ENCODE measurements at regions not wholly inside any gene's neighbourhood (a gene's known extent, or its start where the extent isn't known, plus 50 kb on each side); places are given as distances from the start of the nearest gene placed in this dataset.
"Not testable (repeated sequence)": the region's sequence is repeated elsewhere in the genome, so short reads cannot be mapped to it uniquely, and the experiment has no call there.

- DNase-seq: no peak
These were observed 302.5 kb upstream of the SLITRK5 start for GRCh38 chr13:87368639-87369038.

GRCh38 chr13:87376081-87376480 lies 295.1 kb upstream of the SLITRK5 start:
- no peak for DNase-seq

- DNase-seq: no peak
These were observed 287.1 kb upstream of the SLITRK5 start for GRCh38 chr13:87384099-87384498.

- no peak for DNase-seq
These were observed 277.8 kb upstream of the SLITRK5 start for GRCh38 chr13:87393358-87393757.

- no peak for DNase-seq
These were observed 273.1 kb upstream of the SLITRK5 start for GRCh38 chr13:87398047-87398446.

GRCh38 chr13:87403748-87404432 lies 267.3 kb upstream of the SLITRK5 start:
- DNase-seq: no peak

- no peak for DNase-seq
These were observed 244.4 kb upstream of the SLITRK5 start for GRCh38 chr13:87426742-87427141.

GRCh38 chr13:87444135-87444534 lies 227.0 kb upstream of the SLITRK5 start:
- DNase-seq: no peak

- DNase-seq: no peak
These were observed 218.9 kb upstream of the SLITRK5 start for GRCh38 chr13:87452281-87452680.

- no peak for DNase-seq
These were observed 217.9 kb upstream of the SLITRK5 start for GRCh38 chr13:87453244-87453643.

- DNase-seq: no peak
These were observed 211.8 kb upstream of the SLITRK5 start for GRCh38 chr13:87459419-87459818.

GRCh38 chr13:87497426-87497825 lies 173.7 kb upstream of the SLITRK5 start:
- no peak for DNase-seq

GRCh38 chr13:87498681-87499080 lies 172.5 kb upstream of the SLITRK5 start:
- no peak for DNase-seq

GRCh38 chr13:87524775-87525174 lies 146.4 kb upstream of the SLITRK5 start:
- DNase-seq: no peak

GRCh38 chr13:87533776-87534175 lies 137.4 kb upstream of the SLITRK5 start:
- no peak for DNase-seq

GRCh38 chr13:87535911-87536310 lies 135.3 kb upstream of the SLITRK5 start:
- DNase-seq: no peak

- no peak for DNase-seq
These were observed 134.7 kb upstream of the SLITRK5 start for GRCh38 chr13:87536499-87536898.

GRCh38 chr13:87536899-87537298 lies 134.3 kb upstream of the SLITRK5 start:
- no peak for DNase-seq

GRCh38 chr13:87537951-87538350 lies 133.2 kb upstream of the SLITRK5 start:
- no peak for DNase-seq

GRCh38 chr13:87538366-87539052 lies 132.7 kb upstream of the SLITRK5 start:
- no peak for DNase-seq

GRCh38 chr13:87553142-87553541 lies 118.0 kb upstream of the SLITRK5 start:
- DNase-seq: no peak

- no peak for DNase-seq
These were observed 117.1 kb upstream of the SLITRK5 start for GRCh38 chr13:87554045-87554444.

- DNase-seq: no peak
These were observed 113.4 kb upstream of the SLITRK5 start for GRCh38 chr13:87557788-87558187.

GRCh38 chr13:87561580-87561979 lies 109.6 kb upstream of the SLITRK5 start:
- not testable (repeated sequence) for DNase-seq

- DNase-seq: no peak
These were observed 100.5 kb upstream of the SLITRK5 start for GRCh38 chr13:87570669-87571068.
